ENCODE measurements at regions not wholly inside any gene's neighbourhood (a gene's known extent, or its start where the extent isn't known, plus 50 kb on each side); places are given as distances from the start of the nearest gene placed in this dataset.

GRCh38 chr2:16785149-16785548 is 119.5 kb upstream of the CYRIA start:
- no peak overlapping the region for H3K18ac ChIP-seq (ENCODE audit: insufficient read length, low read depth, low read length)
- peaks cover 3% of the 10 kb centered on the region for H3K9me3 ChIP-seq (ENCODE audit: control insufficient read depth, low read depth, low read length)
- H4K8ac ChIP-seq (replicated peaks; ENCODE audit: insufficient read length, low read depth, low read length): no peak overlapping the region
- no peak overlapping the region for H3K27ac ChIP-seq (ENCODE audit: insufficient read length, low read depth, low read length)
- H3K4me1 ChIP-seq (ENCODE audit: insufficient read depth, low read length): peaks cover 5% of the 10 kb centered on the region
- DNase-seq: no peak
- H2BK5ac ChIP-seq (ENCODE audit: insufficient read length, low read length): no peak overlapping the region
- Mint-ChIP-seq H3K27ac (no peak overlapping the region), H3K27me3 (ENCODE audit: low read depth) (no peaks in the 10 kb centered on the region), H3K4me3 (no peak overlapping the region), H3K9me3 (peaks cover 7 to 12% of the 10 kb centered on the region in 2 experiments; a peak in 4 of 5 replicates), H3K36me3 (ENCODE audit: insufficient read depth in 1 of 3, low read depth in 3 of 3) (peaks cover 4 to 6% (median 5%) of the 10 kb centered on the region in 3 experiments; a peak in 6 of 7 replicates), H3K4me1 (peaks cover 8 to 12% of the 10 kb centered on the region in 2 experiments)
- no peak overlapping the region for H2BK12ac ChIP-seq (ENCODE audit: insufficient read length, low read depth, low read length)
- H2AK5ac ChIP-seq (ENCODE audit: insufficient read length, low read length): no peak overlapping the region
- WGBS (ENCODE audit: extremely low coverage, insufficient read length, low lambda C conversion rate): no CpG with 5 or more reads among the region's 3 CpGs
- no peak overlapping the region for H3T11ph ChIP-seq (ENCODE audit: low read length)
- H3K79me2 ChIP-seq (ENCODE audit: insufficient read depth, low read length): no peaks in the 10 kb centered on the region
- no peaks in the 10 kb centered on the region for H3K79me1 ChIP-seq (ENCODE audit: insufficient read depth, low read depth, low read length, poor library complexity, severe bottlenecking)
- no peak overlapping the region for H3K23ac ChIP-seq (ENCODE audit: insufficient read length, low read depth, low read length)
- no peak overlapping the region for H2AFZ ChIP-seq (ENCODE audit: low read length)
- no peak for TF ChIP-seq CTCF (conservative IDR thresholded peaks at IDR 0.05)
- H4K91ac ChIP-seq (ENCODE audit: insufficient read length, low read depth, low read length): no peak overlapping the region
- H3K4ac ChIP-seq (ENCODE audit: low read depth, low read length): no peak overlapping the region
- H3K23me2 ChIP-seq (ENCODE audit: insufficient read length, low read depth, low read length, poor library complexity, severe bottlenecking): no peaks in the 10 kb centered on the region
- H4K20me1 ChIP-seq (ENCODE audit: control insufficient read depth, insufficient read depth, insufficient read length): no peaks in the 10 kb centered on the region
- H3K9ac ChIP-seq (ENCODE audit: extremely low read depth, insufficient read length, low read length): no peak overlapping the region
- H3K56ac ChIP-seq (ENCODE audit: insufficient read length, low read depth, low read length): no peak overlapping the region
- no peak overlapping the region for H2BK120ac ChIP-seq (ENCODE audit: low read depth, low read length, poor library complexity, severe bottlenecking)
- H2BK20ac ChIP-seq (ENCODE audit: low read depth, low read length, poor library complexity, severe bottlenecking): no peak overlapping the region
- no peak overlapping the region for H4K5ac ChIP-seq (ENCODE audit: insufficient read length, low read depth, low read length)
- no peak overlapping the region for H3K14ac ChIP-seq (ENCODE audit: insufficient read depth, low read length)
- no peak overlapping the region for H3K4me2 ChIP-seq (ENCODE audit: insufficient read depth, insufficient read length, low read length)
- no peak overlapping the region for H2BK15ac ChIP-seq (ENCODE audit: low read depth, low read length)
- no peaks in the 10 kb centered on the region for H3K27me3 ChIP-seq (ENCODE audit: insufficient read depth, low read length)

Measured in H9 (cell line).